Inflammatory macrophage treated with lipopolysaccharide for 1 hour (primary cell): ENCODE measurements at regions not wholly inside any gene's neighbourhood (a gene's known extent, or its start where the extent isn't known, plus 50 kb on each side); places are given as distances from the start of the nearest gene placed in this dataset.

Source experiments
- DNase-seq, 2 donors: peaks; one replicate each; pipeline ENCODE4 v3.0.0-alpha.2; 2020 to 2022

GRCh38 chr6:9647599-9647998 is 767.3 kb downstream of the TFAP2A start:
- no peak for DNase-seq

- no peak for DNase-seq
Observed at GRCh38 chr6:9647071-9647445, 767.8 kb downstream of the TFAP2A start.

GRCh38 chr6:9646342-9647070 is 768.4 kb downstream of the TFAP2A start:
- peak; percentile 53 to 61 for DNase-seq

- DNase-seq = no peak
Observed at GRCh38 chr6:9638861-9639260, 776.0 kb downstream of the TFAP2A start.

GRCh38 chr6:9634776-9635175 is 780.1 kb downstream of the TFAP2A start:
- no peak for DNase-seq

- DNase-seq = no peak
Observed at GRCh38 chr6:9632026-9632425, 782.8 kb downstream of the TFAP2A start.

GRCh38 chr6:9628819-9629218 is 786.1 kb downstream of the TFAP2A start:
- DNase-seq = no peak

GRCh38 chr6:9627916-9628315 is 787.0 kb downstream of the TFAP2A start:
- no peak for DNase-seq

GRCh38 chr6:9623985-9624384 is 790.9 kb downstream of the TFAP2A start:
- no peak for DNase-seq

- no peak for DNase-seq
Observed at GRCh38 chr6:9623228-9623832, 791.5 kb downstream of the TFAP2A start.

- DNase-seq = no peak
Observed at GRCh38 chr6:9621276-9621675, 793.6 kb downstream of the TFAP2A start.

- no peak for DNase-seq
Observed at GRCh38 chr6:9620687-9621086, 794.2 kb downstream of the TFAP2A start.

- no peak for DNase-seq
Observed at GRCh38 chr6:9620263-9620662, 794.6 kb downstream of the TFAP2A start.

- DNase-seq = no peak
Observed at GRCh38 chr6:9614778-9615177, 800.1 kb downstream of the TFAP2A start.

GRCh38 chr6:9612489-9612888 is 802.4 kb downstream of the TFAP2A start:
- DNase-seq = no peak

GRCh38 chr6:9610620-9611415 is 804.1 kb downstream of the TFAP2A start:
- no peak for DNase-seq

- no peak for DNase-seq
Observed at GRCh38 chr6:9606435-9607134, 808.3 kb downstream of the TFAP2A start.

GRCh38 chr6:9594746-9595145 is 820.1 kb downstream of the TFAP2A start:
- no peak for DNase-seq

GRCh38 chr6:9593554-9593953 is 821.3 kb downstream of the TFAP2A start:
- no peak for DNase-seq

- no peak for DNase-seq
Observed at GRCh38 chr6:9583753-9584352, 831.0 kb downstream of the TFAP2A start.

- DNase-seq = no peak
Observed at GRCh38 chr6:9581155-9581554, 833.7 kb downstream of the TFAP2A start.

GRCh38 chr6:9576521-9576920 is 838.4 kb downstream of the TFAP2A start:
- DNase-seq = no peak

GRCh38 chr6:9566096-9566495 is 848.8 kb downstream of the TFAP2A start:
- no peak for DNase-seq
